H1 (cell line): ENCODE measurements at regions not wholly inside any gene's neighbourhood (a gene's known extent, or its start where the extent isn't known, plus 50 kb on each side); places are given as distances from the start of the nearest gene placed in this dataset.

Experiments
- CBX5 ChIP-seq: fragments of 300-800, 300-1000 bp; sonication (generic); IDR thresholded peaks from 2 replicates; pipeline ENCODE4 v1.7.1; 2016; ENCODE audit warnings: antibody characterized with exemption, low read length, low read depth
- E2F6 ChIP-seq: IDR thresholded peaks from 2 replicates; pipeline ENCODE4 v1.6.1; 2012; ENCODE audit warnings: inconsistent platforms
- EGR1 ChIP-seq: IDR thresholded peaks from 2 replicates; pipeline ENCODE4 v1.6.1; 2011; ENCODE audit warnings: low read depth, low read length, borderline replicate concordance
- HDAC2 ChIP-seq, 2 experiments: fragments of 300-600 bp in 1 of 2; sonication (generic) in 1 of 2; IDR thresholded peaks; 2 replicates each; pipeline ENCODE4 v1.6.1; 2011 to 2012; ENCODE audit warnings: low read depth in 2 of 2, low read length in 2 of 2, mild to moderate bottlenecking in 2 of 2, moderate library complexity in 2 of 2, borderline replicate concordance in 1 of 2, inconsistent platforms in 1 of 2
- JUN ChIP-seq: IDR thresholded peaks from 2 replicates; pipeline ENCODE4 v1.6.1; 2011; ENCODE audit warnings: low read depth, mild to moderate bottlenecking, improper control_type of control experiment, low read length
- MAFK ChIP-seq: IDR thresholded peaks from 2 replicates; pipeline ENCODE4 v1.6.1; 2012; ENCODE audit warnings: low read depth, mild to moderate bottlenecking, improper control_type of control experiment, low read length
- RBBP5 ChIP-seq: IDR thresholded peaks from 2 replicates; pipeline ENCODE4 v1.7.1; 2012; ENCODE audit warnings: low read depth, mild to moderate bottlenecking, inconsistent platforms, low read length, moderate library complexity, borderline replicate concordance
- SP1 ChIP-seq: IDR thresholded peaks from 2 replicates; pipeline ENCODE4 v1.6.1; 2011; ENCODE audit warnings: low read depth, low read length

GRCh38 chr12:90233168-90234100 lies 524.8 kb upstream of the ATP2B1 start (continued):
- no peak for TF ChIP-seq EGR1
- no peak for TF ChIP-seq E2F6
- TF ChIP-seq JUN, result no peak
- no peak for TF ChIP-seq CBX5
- TF ChIP-seq MAFK, result no peak
- no peak for TF ChIP-seq HDAC2 (IDR thresholded peaks at IDR 0.05; ENCODE audit: borderline replicate concordance in 1 of 2, low read depth in 2 of 2, low read length in 2 of 2)
- TF ChIP-seq RBBP5, result no peak
- no peak for TF ChIP-seq SP1
